Thymus (tissue), 11 donors: ENCODE measurements at regions not wholly inside any gene's neighbourhood (a gene's known extent, or its start where the extent isn't known, plus 50 kb on each side); places are given as distances from the start of the nearest gene placed in this dataset.

Source experiments
- DNase-seq, 9 donors: peaks; one replicate each; pipeline ENCODE4 v3.0.0-alpha.2; 2013; ENCODE audit warnings: low spot score in 9 of 9, low read depth in 6 of 9, missing footprints in 1 of 9
- H3K27ac ChIP-seq, 2 donors: one replicate each; pipeline ENCODE4 v1.5.1; 2013; ENCODE audit warnings: control low read depth in 1 of 2, low read depth in 1 of 2, low read length in 1 of 2, mild to moderate bottlenecking in 1 of 2, moderate library complexity in 1 of 2
- H3K27me3 ChIP-seq, 2 donors: one replicate each; pipeline ENCODE4 v1.5.1; 2013; ENCODE audit warnings: low read length in 1 of 2; ENCODE audit not compliant: control insufficient read depth in 2 of 2, insufficient read depth in 1 of 2
- H3K36me3 ChIP-seq, 2 donors: one replicate each; pipeline ENCODE4 v1.5.1; 2013; ENCODE audit warnings: low read length in 1 of 2, mild to moderate bottlenecking in 1 of 2, moderate library complexity in 1 of 2; ENCODE audit not compliant: control insufficient read depth in 2 of 2, insufficient read depth in 2 of 2
- H3K4me1 ChIP-seq, 2 donors: one replicate each; pipeline ENCODE4 v1.5.1; 2013; ENCODE audit warnings: low read length in 2 of 2; ENCODE audit not compliant: control insufficient read depth in 2 of 2, insufficient read depth in 2 of 2
- H3K4me3 ChIP-seq, 2 donors: one replicate each; pipeline ENCODE4 v1.5.1; 2013; ENCODE audit warnings: low read length in 2 of 2, control low read depth in 1 of 2, mild to moderate bottlenecking in 1 of 2
- H3K9me3 ChIP-seq, 2 donors: one replicate each; pipeline ENCODE4 v1.5.1; 2013; ENCODE audit warnings: low read length in 1 of 2, mild to moderate bottlenecking in 1 of 2; ENCODE audit not compliant: control insufficient read depth in 2 of 2, insufficient read depth in 1 of 2
- WGBS: extraction: QIAGEN DNeasy Blood & Tissue Kit; methylation state at CpG from one replicate; pipeline ENCODE4 v1.1.7; 2013; 5-methylcytosine and 5-hydroxymethylcytosine counted together
- donor health status: healthy.

DNA sequence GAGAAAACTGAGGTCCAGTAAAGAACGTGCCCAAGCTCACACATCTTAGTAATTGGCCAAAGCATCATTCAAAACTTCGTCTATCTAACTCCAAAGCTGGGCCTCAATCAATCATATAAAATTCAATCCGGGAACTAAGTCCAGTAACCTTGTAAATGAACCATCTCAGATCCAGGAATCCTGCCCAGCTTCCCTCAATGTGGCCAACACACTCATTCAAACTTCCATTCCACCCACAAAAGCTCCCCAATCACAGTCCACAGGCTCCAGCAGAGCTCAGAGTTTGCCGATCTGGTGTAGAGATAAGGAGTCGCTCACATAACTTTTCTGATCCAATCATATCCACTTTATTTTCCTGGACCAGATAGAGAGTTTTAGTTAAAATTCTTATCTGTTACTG is 144.8 kb downstream of the SPATA18 start:
- H3K36me3 ChIP-seq: no peaks in the 10 kb centered on the region
- DNase-seq: no peak
- no peaks in the 10 kb centered on the region for H3K27me3 ChIP-seq
- H3K9me3 ChIP-seq: no peaks in the 10 kb centered on the region
- no peaks in the 10 kb centered on the region for H3K4me1 ChIP-seq
- H3K4me3 ChIP-seq: no peak overlapping the region
- no peak overlapping the region for H3K27ac ChIP-seq
- WGBS: 93% methylated on average over 5 of the region's 5 CpGs

DNA sequence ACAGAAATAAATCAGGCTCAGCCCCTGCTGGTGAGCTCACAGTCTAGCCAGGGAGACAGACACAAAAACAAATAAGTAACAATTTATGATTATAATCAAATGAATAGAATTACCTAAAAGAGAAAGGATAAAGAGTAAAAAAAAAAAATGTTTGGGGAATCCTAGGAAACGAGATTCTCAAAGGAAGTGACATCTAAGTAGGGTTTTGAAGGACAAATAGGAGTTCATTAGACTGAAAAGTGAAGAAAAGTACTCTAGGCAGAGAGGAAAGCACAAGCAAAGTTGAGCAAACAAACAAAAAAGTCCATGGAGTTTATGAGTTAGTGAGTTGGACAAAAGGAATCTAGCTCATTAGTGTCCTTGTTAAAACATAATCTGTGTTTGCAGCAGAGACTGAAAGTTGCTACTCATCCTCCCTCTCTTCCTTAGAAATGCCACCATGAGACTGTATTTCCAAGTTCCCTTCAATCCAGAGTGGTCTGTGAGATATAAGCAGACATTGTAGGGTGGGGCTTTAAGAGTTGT is 145.6 kb downstream of the SPATA18 start:
- 74% methylated on average over 1 of the region's 1 CpG for WGBS
- Histone ChIP-seq H3K27ac (no peak overlapping the region), H3K36me3 (no peaks in the 10 kb centered on the region), H3K9me3 (no peaks in the 10 kb centered on the region), H3K4me3 (no peak overlapping the region), H3K4me1 (no peaks in the 10 kb centered on the region), H3K27me3 (no peaks in the 10 kb centered on the region)
- DNase-seq: no peak

GRCh38 chr4:52197306-52197705 is 146.2 kb downstream of the SPATA18 start:
- H3K36me3 ChIP-seq: no peaks in the 10 kb centered on the region
- H3K4me3 ChIP-seq: no peak overlapping the region
- H3K9me3 ChIP-seq: no peaks in the 10 kb centered on the region
- no peak overlapping the region for H3K27ac ChIP-seq
- 82% methylated on average over 2 of the region's 2 CpGs for WGBS
- DNase-seq: no peak
- H3K4me1 ChIP-seq: no peaks in the 10 kb centered on the region
- no peaks in the 10 kb centered on the region for H3K27me3 ChIP-seq

DNA sequence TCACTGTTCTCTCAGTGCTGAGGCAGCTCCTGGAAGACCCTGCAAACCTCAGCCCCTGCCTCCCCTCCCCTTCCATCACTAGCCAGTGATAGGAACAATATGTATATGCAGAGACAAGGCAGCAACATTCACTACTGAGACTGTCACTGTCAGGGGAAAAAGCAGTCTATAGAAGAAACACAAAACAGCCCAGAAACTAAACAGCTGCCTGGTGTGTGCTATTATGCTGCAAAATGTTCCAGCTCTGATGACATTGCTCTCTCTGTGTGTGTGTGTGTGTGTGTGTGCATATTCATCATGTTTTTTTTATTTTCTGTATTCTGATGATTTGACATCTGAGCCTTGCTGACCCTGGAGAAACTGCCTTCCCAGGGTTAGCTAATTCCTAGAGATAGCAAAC is 147.2 kb downstream of the SPATA18 start:
- Histone ChIP-seq H3K4me1 (no peaks in the 10 kb centered on the region), H3K36me3 (no peaks in the 10 kb centered on the region), H3K9me3 (no peaks in the 10 kb centered on the region), H3K27ac (no peak overlapping the region), H3K27me3 (no peaks in the 10 kb centered on the region), H3K4me3 (no peak overlapping the region)
- no peak for DNase-seq

GRCh38 chr4:52199574-52200338 is 148.7 kb downstream of the SPATA18 start:
- DNase-seq: no peak

DNA sequence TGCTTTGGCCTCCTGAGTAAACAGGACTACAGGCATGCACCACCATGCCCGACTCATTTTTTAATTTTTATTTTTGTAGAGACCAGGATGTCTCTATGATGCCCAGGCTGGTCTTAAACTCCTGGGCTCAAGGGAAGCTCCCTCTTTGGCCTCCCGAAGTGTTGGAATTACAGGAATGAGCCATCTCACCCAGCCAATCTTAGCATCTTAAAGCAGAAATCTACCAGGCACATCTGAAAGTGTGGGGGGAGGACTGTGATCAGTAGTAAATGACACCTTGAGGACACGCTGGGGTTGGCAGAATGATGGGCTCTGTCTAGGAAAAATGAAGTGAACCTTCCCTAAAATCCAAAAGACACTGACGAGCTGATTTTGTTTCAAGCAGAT is 149.2 kb downstream of the SPATA18 start:
- no peak overlapping the region for H3K27ac ChIP-seq
- no peaks in the 10 kb centered on the region for H3K27me3 ChIP-seq
- H3K4me1 ChIP-seq: no peaks in the 10 kb centered on the region
- WGBS: 93% methylated on average over 4 of the region's 4 CpGs
- DNase-seq: no peak
- H3K9me3 ChIP-seq: no peaks in the 10 kb centered on the region
- H3K4me3 ChIP-seq: no peak overlapping the region
- H3K36me3 ChIP-seq: no peaks in the 10 kb centered on the region

More at GRCh38 chr4:52199574-52200338, 148.7 kb downstream of the SPATA18 start:
- no peak overlapping the region for H3K4me3 ChIP-seq
- no peaks in the 10 kb centered on the region for H3K27me3 ChIP-seq
- H3K9me3 ChIP-seq: no peaks in the 10 kb centered on the region
- no peaks in the 10 kb centered on the region for H3K4me1 ChIP-seq
- 93% methylated on average over 3 of the region's 3 CpGs for WGBS
- H3K36me3 ChIP-seq: no peaks in the 10 kb centered on the region
- H3K27ac ChIP-seq: no peak overlapping the region

DNA sequence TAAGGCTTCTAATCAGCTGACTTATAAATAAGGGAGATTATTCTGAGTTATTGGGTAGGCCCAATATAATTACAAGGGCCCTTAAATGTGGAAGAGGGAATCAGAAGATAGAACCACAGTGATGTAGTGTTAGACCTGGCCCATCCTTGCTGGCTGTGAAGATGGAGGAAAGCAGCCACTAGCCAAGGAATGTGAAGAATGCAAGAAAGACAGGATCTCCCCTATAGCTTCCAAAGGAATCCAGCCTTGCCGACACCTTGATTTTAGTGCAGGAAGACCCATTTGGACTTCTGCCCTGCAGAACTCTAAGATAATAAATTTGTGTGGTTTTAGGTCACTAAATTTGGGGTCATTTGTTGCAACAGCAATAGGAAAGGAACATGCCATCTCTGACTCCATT is 150.6 kb downstream of the SPATA18 start:
- no peak overlapping the region for H3K4me3 ChIP-seq
- H3K36me3 ChIP-seq: no peaks in the 10 kb centered on the region
- 98% methylated on average over 1 of the region's 1 CpG for WGBS
- no peak overlapping the region for H3K27ac ChIP-seq
- H3K27me3 ChIP-seq: no peaks in the 10 kb centered on the region
- peaks cover 0 to 3% of the 10 kb centered on the region in 2 donors for H3K9me3 ChIP-seq
- H3K4me1 ChIP-seq: no peaks in the 10 kb centered on the region
- no peak for DNase-seq

- Histone ChIP-seq H3K4me3 (no peak overlapping the region), H3K27ac (no peak overlapping the region), H3K27me3 (no peaks in the 10 kb centered on the region), H3K4me1 (no peaks in the 10 kb centered on the region), H3K9me3 (peaks cover 0 to 5% of the 10 kb centered on the region in 2 donors), H3K36me3 (no peaks in the 10 kb centered on the region)
- no peak for DNase-seq
- WGBS: 87% methylated on average over 4 of the region's 4 CpGs
Observed at GRCh38 chr4:52202251-52202779, 151.2 kb downstream of the SPATA18 start.

- Histone ChIP-seq H3K27ac (no peak overlapping the region), H3K4me3 (no peak overlapping the region), H3K36me3 (no peaks in the 10 kb centered on the region), H3K4me1 (no peaks in the 10 kb centered on the region), H3K9me3 (peaks cover 0 to 11% of the 10 kb centered on the region in 2 donors), H3K27me3 (no peaks in the 10 kb centered on the region)
- 90% methylated on average over 1 of the region's 1 CpG for WGBS
- DNase-seq: no peak
Observed at GRCh38 chr4:52202931-52203330, 151.8 kb downstream of the SPATA18 start.
